Ovary (tissue), 7 donors: ENCODE measurements at regions not wholly inside any gene's neighbourhood (a gene's known extent, or its start where the extent isn't known, plus 50 kb on each side); places are given as distances from the start of the nearest gene placed in this dataset.

Source experiments
- DNase-seq, 5 donors: peaks; one replicate each; pipeline ENCODE4 v3.0.0-alpha.2; 2019 to 2020
- H3K27ac ChIP-seq, 2 donors: fragments of 200-600 bp; one replicate each; pipeline versions ENCODE4 v1.5.1 to v1.8.0; 2019 to 2022
- H3K27me3 ChIP-seq: fragments of 200-600 bp; one replicate; pipeline ENCODE4 v1.8.0; 2022
- H3K36me3 ChIP-seq: fragments of 200-600 bp; sonication (generic); one replicate; pipeline ENCODE4 v1.5.1; 2019
- H3K4me1 ChIP-seq: one replicate; pipeline ENCODE4 v1.8.1; 2013; ENCODE audit warnings: mild to moderate bottlenecking, moderate library complexity; ENCODE audit not compliant: insufficient read depth
- H3K4me3 ChIP-seq: fragments of 200-600 bp; sonication (generic); one replicate; pipeline ENCODE4 v1.5.1; 2017
- H3K9me3 ChIP-seq, 2 donors: fragments of 200-600 bp in 1 of 2; sonication (generic) in 1 of 2; one replicate each; pipeline versions ENCODE4 v1.5.1 to v1.8.1; 2013 to 2019; ENCODE audit warnings: mild to moderate bottlenecking in 1 of 2, moderate library complexity in 1 of 2
- EP300 ChIP-seq: sonication (generic); formaldehyde crosslinking; IDR thresholded peaks from one replicate; pipeline ENCODE4 v1.6.1; 2017; ENCODE audit warnings: antibody characterized with exemption
- POLR2A ChIP-seq: fragments of 450-650 bp; IDR thresholded peaks from one replicate; pipeline ENCODE4 v1.6.1; 2017; ENCODE audit warnings: antibody characterized with exemption, mild to moderate bottlenecking, moderate library complexity
- WGBS, 3 donors: extraction: QIAGEN DNeasy Blood & Tissue Kit in 1 of 3; methylation state at CpG; one replicate each; pipeline versions ENCODE4 v1.1.5 to v1.1.7; 2013 to 2017; 5-methylcytosine and 5-hydroxymethylcytosine counted together
- intact Hi-C, 4 donors: fragments of 100-400 bp; cut with DNase I; formaldehyde crosslinking; loops; one replicate each; pipeline versions ENCODE4 v1.11.0 to v1.15.1; 2022 to 2023
- TF ChIP-seq, protein P1 (sequence below), 3 donors: fragments of 450-650 bp in 2 of 3; fragments of 200-600 bp in 1 of 3; IDR thresholded peaks; one replicate each; pipeline versions ENCODE4 v1.5.1 to v1.8.0; 2016 to 2022; ENCODE audit warnings: antibody characterized with exemption in 3 of 3, mild to moderate bottlenecking in 1 of 3
- donor health status: DM: no; HTN: no; CAD: no; lungs with moderate emphysema.
- donor health status: DM: no; HTN: no; CAD: no.
- donor health status: Bipolar disorder and iron deficiency.
- donor health status: DM: no; HTN: no; CAD: no.
- donor health status: DM: yes; HTN: yes; CAD: no.

DNA sequence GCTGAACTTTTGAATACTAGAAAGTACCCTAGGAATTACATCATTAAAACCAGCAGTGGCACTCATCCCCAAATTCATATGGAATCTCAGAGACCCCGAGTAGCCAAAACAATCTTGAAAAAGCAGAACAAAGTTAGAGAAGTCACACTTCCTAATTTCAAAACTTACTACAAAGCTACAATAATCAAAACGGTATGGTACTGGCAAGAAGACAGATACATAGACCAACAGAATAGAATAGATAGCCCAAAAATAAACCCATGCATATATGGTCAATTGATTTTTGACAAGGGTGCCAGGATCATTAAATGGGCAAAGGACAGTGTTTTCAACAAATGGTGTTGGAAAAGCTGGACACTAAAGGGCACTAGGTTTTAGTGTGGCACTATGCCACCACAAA lies 176.0 kb upstream of the NDUFV2 start:
- H3K27me3 ChIP-seq, result no peaks in the 10 kb centered on the region
- H3K4me3 ChIP-seq, result no peak overlapping the region
- no peaks in the 10 kb centered on the region for H3K4me1 ChIP-seq
- H3K36me3 ChIP-seq, result no peaks in the 10 kb centered on the region
- WGBS, 3 donors, result 81 to 86% (median 82%) methylated on average over 2 of the region's 2 CpGs
- no peak for DNase-seq
- TF ChIP-seq, protein P1, sequence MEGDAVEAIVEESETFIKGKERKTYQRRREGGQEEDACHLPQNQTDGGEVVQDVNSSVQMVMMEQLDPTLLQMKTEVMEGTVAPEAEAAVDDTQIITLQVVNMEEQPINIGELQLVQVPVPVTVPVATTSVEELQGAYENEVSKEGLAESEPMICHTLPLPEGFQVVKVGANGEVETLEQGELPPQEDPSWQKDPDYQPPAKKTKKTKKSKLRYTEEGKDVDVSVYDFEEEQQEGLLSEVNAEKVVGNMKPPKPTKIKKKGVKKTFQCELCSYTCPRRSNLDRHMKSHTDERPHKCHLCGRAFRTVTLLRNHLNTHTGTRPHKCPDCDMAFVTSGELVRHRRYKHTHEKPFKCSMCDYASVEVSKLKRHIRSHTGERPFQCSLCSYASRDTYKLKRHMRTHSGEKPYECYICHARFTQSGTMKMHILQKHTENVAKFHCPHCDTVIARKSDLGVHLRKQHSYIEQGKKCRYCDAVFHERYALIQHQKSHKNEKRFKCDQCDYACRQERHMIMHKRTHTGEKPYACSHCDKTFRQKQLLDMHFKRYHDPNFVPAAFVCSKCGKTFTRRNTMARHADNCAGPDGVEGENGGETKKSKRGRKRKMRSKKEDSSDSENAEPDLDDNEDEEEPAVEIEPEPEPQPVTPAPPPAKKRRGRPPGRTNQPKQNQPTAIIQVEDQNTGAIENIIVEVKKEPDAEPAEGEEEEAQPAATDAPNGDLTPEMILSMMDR (IDR thresholded peaks at IDR 0.05), result no peak
- TF ChIP-seq POLR2A (no peak), EP300 (no peak)
- H3K27ac ChIP-seq, result no peak overlapping the region
- H3K9me3 ChIP-seq, result peaks cover 0 to 6% of the 10 kb centered on the region in 2 donors
- intact Hi-C loops, result no loop called here

DNA sequence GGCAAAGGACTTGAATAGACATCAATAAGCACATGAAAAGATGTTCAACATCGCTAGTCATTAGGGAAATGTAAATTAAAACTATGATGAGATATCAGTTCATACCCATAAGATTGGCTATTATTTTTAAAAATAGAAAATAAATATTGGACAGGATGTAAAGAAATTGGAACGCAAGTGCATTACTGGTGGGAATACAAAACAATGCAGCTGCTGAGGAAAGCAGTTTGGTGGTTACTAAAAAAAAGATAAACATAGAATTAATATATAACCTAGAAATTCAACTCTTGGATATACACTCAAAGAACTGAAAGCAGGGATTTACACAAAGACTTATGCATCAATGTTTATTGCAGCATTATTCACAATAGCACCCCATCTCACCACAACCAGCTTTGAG lies 174.5 kb upstream of the NDUFV2 start:
- H3K36me3 ChIP-seq, result no peaks in the 10 kb centered on the region
- H3K27ac ChIP-seq, result no peak overlapping the region
- 52 to 70% (median 60%) methylated on average over 2 of the region's 2 CpGs for WGBS, 3 donors
- H3K4me1 ChIP-seq, result no peaks in the 10 kb centered on the region
- H3K4me3 ChIP-seq, result no peak overlapping the region
- TF ChIP-seq POLR2A (no peak), EP300 (no peak)
- TF ChIP-seq, protein P1 (IDR thresholded peaks at IDR 0.05), result no peak
- intact Hi-C loops, result no loop called here
- DNase-seq, result no peak
- peaks cover 0 to 6% of the 10 kb centered on the region in 2 donors for H3K9me3 ChIP-seq
- H3K27me3 ChIP-seq, result no peaks in the 10 kb centered on the region

DNA sequence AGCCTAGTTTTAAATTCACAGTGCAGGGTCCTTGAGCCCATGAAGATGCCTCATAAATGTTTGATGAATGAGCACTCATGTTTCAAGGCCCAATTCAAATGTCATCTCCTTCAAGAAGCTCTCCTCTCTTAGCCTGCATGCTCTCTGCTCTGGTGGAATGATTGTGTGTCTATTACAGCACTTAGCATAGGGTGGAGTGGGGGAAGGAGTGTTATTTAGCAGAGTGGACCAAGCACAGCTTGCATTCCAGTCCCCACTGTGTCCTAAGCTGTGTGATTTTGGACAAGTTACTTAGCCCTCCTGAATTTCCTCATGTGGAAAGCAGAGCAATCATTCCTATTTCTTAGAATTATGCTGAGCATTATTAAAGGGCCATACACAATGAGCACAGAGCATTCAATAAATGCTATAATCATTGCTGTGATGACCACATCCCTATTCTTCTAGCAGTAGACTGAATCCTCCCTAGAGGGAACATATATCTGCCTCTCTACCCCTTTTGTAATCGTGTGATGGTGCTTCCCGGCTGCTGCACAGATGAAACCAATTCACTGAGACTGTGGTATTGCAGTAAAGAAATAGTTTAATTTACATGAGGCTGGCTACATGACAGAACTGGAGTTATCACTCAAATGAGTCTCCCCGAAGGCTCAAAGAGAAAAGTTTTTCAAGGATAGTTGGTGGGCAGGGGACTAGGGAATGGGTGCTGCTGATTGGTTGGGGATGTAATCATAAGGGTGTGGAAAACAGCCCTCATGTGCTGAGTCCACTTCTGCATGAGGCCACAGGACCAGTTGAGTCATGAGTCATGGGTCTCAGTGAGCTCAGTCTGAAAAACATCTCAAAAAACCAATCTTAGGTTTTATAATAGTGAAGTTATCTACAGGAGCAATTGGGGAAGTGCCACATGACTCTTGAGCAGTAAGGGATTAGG lies 173.4 kb upstream of the NDUFV2 start:
- Histone ChIP-seq H3K27me3 (no peaks in the 10 kb centered on the region), H3K9me3 (peaks cover 0 to 6% of the 10 kb centered on the region in 2 donors), H3K4me1 (no peaks in the 10 kb centered on the region), H3K27ac (no peak overlapping the region), H3K36me3 (no peaks in the 10 kb centered on the region), H3K4me3 (no peak overlapping the region)
- intact Hi-C loops, result no loop called here
- no peak for DNase-seq
- no peak for TF ChIP-seq POLR2A
- TF ChIP-seq EP300, result no peak
- TF ChIP-seq, protein P1 (IDR thresholded peaks at IDR 0.05), result no peak
- 89 to 95% (median 92%) methylated on average over 3 of the region's 3 CpGs for WGBS, 3 donors

DNA sequence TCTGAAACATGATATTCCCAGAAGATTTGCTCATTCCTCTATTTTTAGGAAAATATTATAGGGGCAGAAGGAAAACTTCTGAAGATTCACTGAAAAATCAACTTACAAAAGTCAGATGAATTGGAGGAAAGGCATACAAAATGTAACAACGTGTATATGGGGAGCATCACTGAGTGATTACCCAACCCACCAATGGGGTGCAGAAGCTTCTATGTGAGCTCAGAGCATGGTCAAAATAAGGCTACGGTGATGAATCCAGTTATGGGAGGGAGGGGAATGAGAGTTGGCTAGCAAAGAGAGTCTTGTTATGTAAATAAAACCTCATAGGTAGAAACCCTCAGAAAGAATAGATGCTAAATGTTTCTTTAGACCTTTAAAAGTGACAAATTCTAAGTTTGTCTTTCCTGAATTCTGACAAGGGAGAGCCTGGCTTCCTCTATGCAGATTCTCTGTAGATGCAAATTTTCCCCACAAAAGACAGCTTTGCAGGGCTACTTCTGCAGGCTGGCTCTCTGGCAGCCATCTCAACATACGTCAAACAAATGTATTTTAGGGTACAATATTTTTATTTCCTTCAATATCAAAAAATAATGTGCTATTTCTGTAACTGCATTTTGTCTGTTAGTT lies 171.4 kb upstream of the NDUFV2 start:
- Histone ChIP-seq H3K4me3 (no peak overlapping the region), H3K27me3 (no peaks in the 10 kb centered on the region), H3K36me3 (no peaks in the 10 kb centered on the region), H3K27ac (no peak overlapping the region), H3K4me1 (no peaks in the 10 kb centered on the region), H3K9me3 (peaks cover 0 to 6% of the 10 kb centered on the region in 2 donors)
- TF ChIP-seq EP300 (no peak), POLR2A (no peak)
- TF ChIP-seq, protein P1 (IDR thresholded peaks at IDR 0.05), result no peak
- 24 to 36% (median 32%) methylated on average over 3 of the region's 3 CpGs for WGBS, 3 donors
- no peak for DNase-seq
- intact Hi-C loops, result no loop called here
